Right ventricle myocardium inferior (tissue), 1 donor: ENCODE measurements at regions not wholly inside any gene's neighbourhood (a gene's known extent, or its start where the extent isn't known, plus 50 kb on each side); places are given as distances from the start of the nearest gene placed in this dataset.

Source experiments
- ATAC-seq: fragments of 200-7000 bp; cut with Tn5 transposase; one replicate; pipeline ENCODE4 v1.9.1; 2020; ENCODE audit warnings: mild to moderate bottlenecking, moderate library complexity
- DNase-seq: peaks from one replicate; pipeline ENCODE4 v3.0.0; 2021; ENCODE audit errors: missing footprints
- intact Hi-C: fragments of 100-400 bp; cut with DNase I; formaldehyde crosslinking; loops from one replicate; pipeline ENCODE4 v1.11.0; 2022
- donor health status: DM: no; HTN: yes; CAD: no; lungs with severe emphysema.

DNA sequence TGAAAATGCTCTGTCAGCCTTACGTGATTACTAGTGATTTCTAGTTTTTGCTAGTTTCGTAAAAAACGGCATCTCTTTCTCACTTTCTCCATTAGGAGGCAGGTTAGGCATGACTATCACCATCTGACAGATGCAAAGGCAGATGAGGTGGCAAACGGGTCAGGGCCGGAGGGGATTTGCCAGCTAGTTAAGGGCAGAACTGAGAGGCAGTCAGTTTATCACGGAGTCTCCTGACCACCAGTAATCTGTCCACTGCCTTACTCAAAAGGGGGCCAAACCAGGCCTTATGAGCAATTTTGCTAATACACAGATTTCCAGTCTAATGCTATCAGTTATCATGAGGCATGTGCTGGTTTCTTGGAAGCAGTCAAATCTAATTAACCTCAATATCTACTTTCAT is 159.3 kb downstream of the TSEN15 start:
- intact Hi-C loops = no loop called here
- ATAC-seq = no peak
- DNase-seq = no peak

- no peak for DNase-seq
- intact Hi-C loops = no loop called here
- no peak for ATAC-seq
Observed at GRCh38 chr1:184212649-184213314, 161.3 kb downstream of the TSEN15 start.

- intact Hi-C loops = no loop called here
- ATAC-seq (no peak), DNase-seq (no peak)
Observed at GRCh38 chr1:184214128-184214527, 162.6 kb downstream of the TSEN15 start.

DNA sequence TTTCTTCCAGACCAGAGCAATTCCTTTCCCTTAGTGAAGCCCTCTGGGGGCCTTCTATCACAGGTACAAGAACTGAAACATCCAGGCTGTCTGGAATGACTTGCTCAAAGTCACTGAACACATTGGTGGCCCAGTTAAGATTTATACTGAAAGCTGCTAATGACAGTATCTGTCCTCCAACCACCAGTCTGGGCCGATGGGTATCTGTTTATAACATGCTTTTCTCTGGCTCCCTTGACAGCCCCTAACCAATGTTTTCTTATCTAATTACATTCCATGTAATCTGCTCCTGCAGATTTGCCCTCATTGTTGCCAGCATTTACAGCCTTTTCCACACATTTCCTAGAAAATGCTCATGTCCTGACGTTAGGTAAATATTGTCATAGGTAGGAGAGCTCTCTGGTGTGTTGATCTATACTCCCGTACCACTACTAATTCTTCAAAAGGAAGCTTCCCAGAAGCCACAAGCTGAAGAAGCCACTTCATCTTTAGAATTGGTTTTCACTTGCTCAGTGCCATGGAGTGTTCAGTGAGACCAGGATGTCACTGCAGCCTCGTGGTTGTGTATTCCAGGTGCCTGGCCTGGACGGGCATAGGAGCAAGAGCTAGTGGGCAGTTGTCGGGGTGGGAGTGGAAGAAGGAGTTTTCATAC is 163.9 kb downstream of the TSEN15 start:
- ATAC-seq = no peak
- intact Hi-C loops = no loop called here
- DNase-seq = no peak

- ATAC-seq (no peak), DNase-seq (no peak)
- intact Hi-C loops = no loop called here
Observed at GRCh38 chr1:184218458-184219075, 167.0 kb downstream of the TSEN15 start.

GRCh38 chr1:184219414-184219813 is 167.4 kb upstream of the C1orf21 start:
- intact Hi-C loops = no loop called here
- DNase-seq (no peak), ATAC-seq (no peak)

- intact Hi-C loops = loop anchor here (5.0 kb wide), 1 partner anchor 73 kb away; no protein-coding TSS in a partner anchor
- ATAC-seq (no peak), DNase-seq (no peak)
Observed at GRCh38 chr1:184219883-184220282, 166.9 kb upstream of the C1orf21 start.

DNA sequence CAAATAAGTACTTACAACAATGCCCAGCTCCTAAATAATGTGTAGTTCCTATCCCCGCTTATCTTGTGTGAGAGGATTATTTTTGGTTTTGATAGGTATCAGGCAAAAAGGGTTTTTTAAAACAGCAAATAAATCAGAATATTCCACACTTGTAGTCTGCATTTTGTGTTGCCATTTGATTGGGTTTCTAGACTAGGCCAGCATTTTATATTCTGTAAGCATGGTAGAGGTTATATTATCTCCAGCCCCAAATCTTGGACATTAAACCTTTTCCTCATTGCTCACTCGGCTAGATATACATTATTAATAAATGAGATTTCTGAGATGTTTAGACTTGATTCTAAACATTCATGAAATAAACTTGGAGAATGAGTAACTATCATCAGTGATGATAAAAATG is 165.7 kb upstream of the C1orf21 start:
- intact Hi-C loops = loop anchor here (5.0 kb wide), 1 partner anchor 74 kb away; no protein-coding TSS in a partner anchor
- ATAC-seq (no peak), DNase-seq (no peak)

GRCh38 chr1:184222652-184223052 is 164.2 kb upstream of the C1orf21 start:
- DNase-seq = no peak
- peak; percentile 59 for ATAC-seq
- intact Hi-C loops = loop anchor here (1.0 to 5.0 kb wide), 2 partner anchors 75 to 147 kb away; no protein-coding TSS in a partner anchor

DNA sequence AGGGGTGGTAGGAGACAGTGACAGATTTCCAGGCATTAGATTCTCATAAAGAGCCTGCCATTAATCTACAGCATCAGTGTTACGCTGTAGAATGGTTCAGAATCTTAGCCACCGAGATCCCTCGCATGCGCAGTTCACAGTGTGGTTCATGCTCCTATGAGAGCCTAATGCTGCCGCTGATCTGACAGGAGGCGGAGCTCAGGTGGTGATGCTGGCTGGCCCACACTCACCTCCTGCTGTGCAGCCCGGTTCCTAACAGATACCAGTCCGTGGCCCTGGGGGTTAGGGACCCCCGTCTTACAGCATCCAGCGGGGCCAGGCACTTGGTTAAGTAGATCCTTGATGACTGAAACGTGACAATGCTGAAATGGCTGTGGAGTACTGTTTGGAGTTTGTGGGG is 163.6 kb upstream of the C1orf21 start:
- DNase-seq = peak; percentile 64
- intact Hi-C loops = loop anchor here (5.0 kb wide), 1 partner anchor 76 kb away; no protein-coding TSS in a partner anchor
- peak; percentile 21 for ATAC-seq

DNA sequence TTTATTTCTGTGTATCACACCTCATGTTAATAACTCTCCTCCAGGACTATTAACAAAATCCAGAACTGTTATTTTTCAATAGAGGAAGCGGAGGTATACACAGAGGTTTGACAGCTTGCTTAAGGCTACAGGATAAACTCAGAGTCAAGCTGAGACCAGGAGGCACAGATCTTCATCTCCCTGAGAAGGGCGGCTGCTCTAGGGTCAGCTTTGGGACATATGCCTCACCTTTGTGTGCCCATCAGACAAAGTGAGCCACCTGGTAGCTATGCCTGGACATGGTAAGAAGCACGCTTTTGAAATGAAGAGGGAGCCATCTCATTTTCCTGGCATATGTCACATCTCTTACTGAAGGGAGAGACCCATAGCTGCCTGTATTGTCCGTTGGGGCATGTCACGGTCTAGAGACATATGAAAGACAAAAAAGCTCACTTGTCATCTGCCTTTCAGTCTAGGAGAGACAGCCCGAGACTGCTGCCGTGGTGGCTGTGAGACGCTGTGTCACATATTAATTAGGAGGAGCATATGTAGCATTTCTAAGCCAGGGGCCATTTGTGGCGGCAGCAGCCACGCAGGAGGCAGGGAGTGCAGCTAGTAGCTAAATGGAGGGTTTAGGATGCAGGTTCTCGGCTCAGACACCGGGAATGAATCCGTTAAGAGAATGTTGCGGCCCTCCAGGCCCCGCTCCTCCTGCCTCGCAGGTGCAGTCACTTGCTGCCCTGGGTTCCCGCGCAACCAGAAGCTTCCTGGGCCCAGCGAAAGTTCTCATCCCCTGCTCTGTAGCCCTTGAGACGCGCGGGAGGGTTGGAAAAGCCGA is 161.3 kb upstream of the C1orf21 start:
- ATAC-seq = no peak
- intact Hi-C loops = no loop called here
- no peak for DNase-seq

DNA sequence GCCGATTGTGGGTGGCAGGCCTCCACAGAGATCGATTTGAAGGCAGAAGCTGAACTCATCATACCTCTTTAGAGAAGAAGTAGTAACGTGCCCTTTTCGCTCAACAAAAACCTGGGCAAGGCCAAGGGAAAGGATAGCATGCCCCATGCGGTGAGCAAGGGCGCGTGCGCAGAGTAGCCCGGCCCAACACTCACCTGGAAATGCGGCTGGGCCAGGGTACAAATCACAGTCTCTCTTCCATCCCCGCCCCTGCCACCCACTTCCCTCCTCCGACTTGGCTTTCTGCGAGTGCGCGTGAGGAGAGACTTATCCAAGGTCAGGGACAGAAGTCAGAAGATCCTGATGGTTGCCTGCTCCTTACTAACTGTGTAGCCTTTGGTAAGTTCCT is 160.7 kb upstream of the C1orf21 start:
- intact Hi-C loops = no loop called here
- DNase-seq (no peak), ATAC-seq (no peak)

DNA sequence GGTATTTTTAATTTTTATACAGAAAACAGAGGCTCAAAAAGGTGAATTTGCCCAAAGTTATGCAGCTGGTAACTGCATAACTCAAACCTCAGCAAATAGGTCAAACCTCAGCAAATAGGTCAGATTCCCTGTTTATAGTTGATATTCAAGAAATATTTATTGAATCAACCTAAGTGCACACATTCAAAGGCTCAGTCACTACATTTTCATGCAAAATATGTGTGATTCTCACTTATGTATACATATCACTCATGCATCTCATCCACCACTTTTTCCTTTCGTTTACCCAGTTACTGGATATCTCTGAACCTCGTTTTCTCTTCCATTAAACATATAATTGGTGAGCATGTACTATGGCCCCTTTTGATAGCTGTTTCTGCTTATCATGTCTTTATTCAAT is 158.3 kb upstream of the C1orf21 start:
- intact Hi-C loops = no loop called here
- ATAC-seq = no peak
- no peak for DNase-seq

- intact Hi-C loops = no loop called here
- ATAC-seq (peak; percentile 64), DNase-seq (no peak)
Observed at GRCh38 chr1:184237588-184237987, 149.2 kb upstream of the C1orf21 start.

- intact Hi-C loops = loop anchor here (2.0 to 5.0 kb wide), 3 partner anchors 56 to 423 kb away; partner anchors contain the start of gene C1orf21
- ATAC-seq (no peak), DNase-seq (no peak)
Observed at GRCh38 chr1:184241446-184241845, 145.4 kb upstream of the C1orf21 start.

DNA sequence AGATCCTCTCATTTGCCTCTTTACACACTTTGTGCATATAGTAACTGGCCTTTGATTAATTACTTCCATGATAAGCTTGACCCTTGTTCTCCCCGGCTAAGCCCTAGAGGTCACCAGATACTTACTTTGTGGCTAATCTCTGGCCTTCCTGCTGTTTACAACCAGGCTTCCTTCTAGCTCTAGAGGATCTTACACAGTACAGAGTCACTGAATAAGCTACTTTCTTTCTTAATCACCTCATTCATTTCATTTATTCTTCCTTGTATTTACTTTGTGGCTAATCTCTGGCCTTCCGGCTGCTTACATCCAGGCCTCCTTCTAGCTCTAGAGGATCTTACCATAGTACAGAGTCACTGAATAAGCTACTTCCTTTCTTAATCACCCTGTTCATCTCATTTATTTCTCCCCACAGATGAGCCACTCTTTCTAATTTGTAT is 144.3 kb upstream of the C1orf21 start:
- DNase-seq = no peak
- peak; percentile 84 for ATAC-seq
- intact Hi-C loops = loop anchor here (2.0 to 5.0 kb wide), 3 partner anchors 55 to 320 kb away; partner anchors contain the start of gene C1orf21

DNA sequence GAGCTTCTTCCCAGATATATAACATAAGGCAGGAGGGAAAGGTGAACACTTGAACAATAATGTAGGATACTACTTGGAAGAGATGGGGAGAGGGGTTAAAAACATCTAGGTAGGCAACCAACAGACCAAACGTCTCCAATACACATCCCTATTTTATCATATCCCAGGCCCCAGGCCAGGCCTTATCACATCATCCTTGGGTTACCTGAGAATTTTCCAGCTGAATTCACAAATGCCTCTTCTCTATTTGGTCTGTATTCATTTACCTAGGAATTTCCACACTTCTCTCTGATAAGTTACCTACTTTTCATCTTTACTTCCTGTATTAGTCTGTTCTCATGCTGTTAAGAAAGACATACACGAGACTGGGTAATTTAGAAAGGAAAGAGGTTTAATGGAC is 141.9 kb upstream of the C1orf21 start:
- no peak for DNase-seq
- ATAC-seq = no peak
- intact Hi-C loops = loop anchor here (5.0 kb wide), 2 partner anchors 52 to 142 kb away; partner anchors contain the start of gene C1orf21

GRCh38 chr1:184247671-184248070 is 139.2 kb upstream of the C1orf21 start:
- intact Hi-C loops = no loop called here
- no peak for DNase-seq
- ATAC-seq = no peak

DNA sequence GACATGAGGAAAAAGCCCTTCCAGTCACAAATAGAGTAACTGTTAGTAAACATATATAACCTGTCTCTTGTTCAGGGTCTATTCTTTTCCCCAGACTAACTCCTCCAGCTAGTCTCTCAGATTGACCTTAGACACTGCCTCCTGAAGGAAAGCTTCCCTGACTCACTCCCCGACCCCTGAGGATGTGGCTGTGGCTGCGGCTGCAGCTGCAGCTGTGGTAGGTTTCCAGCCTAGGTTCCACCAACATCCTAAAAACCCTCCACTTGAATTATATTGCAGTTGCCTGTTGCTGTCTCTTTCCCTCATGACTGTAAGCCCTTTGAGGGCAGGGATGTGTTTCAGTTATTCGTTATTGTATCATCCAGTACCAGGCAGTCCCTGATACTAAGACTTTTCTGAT is 132.9 kb upstream of the C1orf21 start:
- no peak for ATAC-seq
- DNase-seq = no peak
- intact Hi-C loops = no loop called here
